Liver (tissue), 8 donors: ENCODE measurements at regions not wholly inside any gene's neighbourhood (a gene's known extent, or its start where the extent isn't known, plus 50 kb on each side); places are given as distances from the start of the nearest gene placed in this dataset.

ENCODE experiments used
- DNase-seq: peaks from one replicate; pipeline ENCODE4 v3.0.0-alpha.2; 2017; ENCODE audit warnings: low spot score
- H3K27ac ChIP-seq, 2 donors: one replicate each; pipeline ENCODE4 v1.7.0; 2013; ENCODE audit warnings: inconsistent platforms in 2 of 2, low read length in 2 of 2, control low read depth in 1 of 2, low read depth in 1 of 2, mild to moderate bottlenecking in 1 of 2
- H3K27me3 ChIP-seq, 4 donors: one replicate each; pipeline versions ENCODE4 v1.6.1 to v1.7.0; 2013; ENCODE audit warnings: low read length in 3 of 4, inconsistent platforms in 1 of 4, mild to moderate bottlenecking in 1 of 4, moderate library complexity in 1 of 4; ENCODE audit not compliant: control insufficient read depth in 4 of 4, insufficient read depth in 4 of 4
- H3K36me3 ChIP-seq, 4 donors: one replicate each; pipeline versions ENCODE4 v1.6.1 to v1.7.0; 2013; ENCODE audit warnings: low read length in 3 of 4, mild to moderate bottlenecking in 3 of 4, low read depth in 1 of 4, moderate library complexity in 1 of 4; ENCODE audit not compliant: control insufficient read depth in 4 of 4, insufficient read depth in 3 of 4
- H3K4me1 ChIP-seq, 4 donors: one replicate each; pipeline versions ENCODE4 v1.6.1 to v1.7.0; 2013; ENCODE audit warnings: low read length in 3 of 4, mild to moderate bottlenecking in 3 of 4, moderate library complexity in 1 of 4; ENCODE audit not compliant: control insufficient read depth in 4 of 4, insufficient read depth in 4 of 4
- H3K4me3 ChIP-seq, 3 donors: one replicate each; pipeline versions ENCODE4 v1.6.1 to v1.7.0; 2013; ENCODE audit warnings: low read length in 3 of 3, control low read depth in 1 of 3, low read depth in 1 of 3, mild to moderate bottlenecking in 1 of 3
- H3K9ac ChIP-seq, 2 donors: one replicate each; pipeline ENCODE4 v1.7.0; 2013; ENCODE audit warnings: low read length in 2 of 2, mild to moderate bottlenecking in 2 of 2, moderate library complexity in 2 of 2, control low read depth in 1 of 2, low read depth in 1 of 2
- H3K9me3 ChIP-seq, 4 donors: one replicate each; pipeline versions ENCODE4 v1.6.1 to v1.7.0; 2013; ENCODE audit warnings: low read length in 3 of 4; ENCODE audit not compliant: control insufficient read depth in 4 of 4
- EGR1 ChIP-seq, 2 donors: IDR thresholded peaks; 2 replicates each; pipeline ENCODE4 v1.6.1; 2016 to 2018; ENCODE audit warnings: antibody characterized with exemption in 2 of 2, low read depth in 2 of 2
- FOXA1 ChIP-seq: IDR thresholded peaks from 2 replicates; pipeline ENCODE4 v1.6.1; 2016; ENCODE audit warnings: antibody characterized with exemption
- FOXA2 ChIP-seq: IDR thresholded peaks from 2 replicates; pipeline ENCODE4 v1.6.1; 2016; ENCODE audit warnings: antibody characterized with exemption
- GABPA ChIP-seq, 2 donors: IDR thresholded peaks in 1 of 2; conservative IDR thresholded peaks in 1 of 2; 2 replicates each; pipeline ENCODE4 v1.6.1; 2016; ENCODE audit warnings: antibody characterized with exemption in 2 of 2, mild to moderate bottlenecking in 1 of 2, moderate library complexity in 1 of 2
- HNF4A ChIP-seq, 2 donors: conservative IDR thresholded peaks; 2 replicates each; pipeline ENCODE4 v1.6.1; 2016; ENCODE audit warnings: antibody characterized with exemption in 2 of 2, mild to moderate bottlenecking in 2 of 2
- HNF4G ChIP-seq: IDR thresholded peaks from 2 replicates; pipeline ENCODE4 v1.6.1; 2016; ENCODE audit warnings: antibody characterized with exemption
- JUND ChIP-seq, 2 donors: IDR thresholded peaks; 2 replicates each; pipeline ENCODE4 v1.6.1; 2016; ENCODE audit warnings: antibody characterized with exemption in 2 of 2
- NR2F2 ChIP-seq: IDR thresholded peaks from 2 replicates; pipeline ENCODE4 v1.6.1; 2016; ENCODE audit warnings: antibody characterized with exemption
- RXRA ChIP-seq, 2 donors: IDR thresholded peaks; 2 replicates each; pipeline ENCODE4 v1.6.1; 2017 to 2018; ENCODE audit warnings: antibody characterized with exemption in 2 of 2, mild to moderate bottlenecking in 1 of 2
- TAF1 ChIP-seq: conservative IDR thresholded peaks from 2 replicates; pipeline ENCODE4 v1.6.1; 2016; ENCODE audit warnings: antibody characterized with exemption, mild to moderate bottlenecking
- WGBS: extraction: QIAGEN DNeasy Blood & Tissue Kit; methylation state at CpG from one replicate; pipeline ENCODE4 v1.1.7; 2013; 5-methylcytosine and 5-hydroxymethylcytosine counted together
- TF ChIP-seq, protein P1 (sequence below): fragments of 150-350 bp; IDR thresholded peaks from 2 replicates; pipeline ENCODE4 v1.5.1; 2017; ENCODE audit warnings: improper control_type of control experiment, low read depth, low read length; ENCODE audit not compliant: missing input control
- TF ChIP-seq, protein P2 (sequence below): IDR thresholded peaks from 2 replicates; pipeline ENCODE4 v1.6.1; 2016; ENCODE audit warnings: antibody characterized with exemption
- TF ChIP-seq, protein P3 (sequence below): IDR thresholded peaks from 2 replicates; pipeline ENCODE4 v1.6.1; 2016; ENCODE audit warnings: antibody characterized with exemption
- TF ChIP-seq, protein P4 (sequence below): IDR thresholded peaks from 2 replicates; pipeline ENCODE4 v1.6.1; 2016; ENCODE audit warnings: antibody characterized with exemption, mild to moderate bottlenecking
- TF ChIP-seq, protein P5 (sequence below): IDR thresholded peaks from 2 replicates; pipeline ENCODE4 v1.6.1; 2016; ENCODE audit warnings: antibody characterized with exemption
- donor health status: healthy.
- donor health status: healthy.
- donor health status: healthy.
- donor health status: healthy.
- donor health status: healthy.

DNA sequence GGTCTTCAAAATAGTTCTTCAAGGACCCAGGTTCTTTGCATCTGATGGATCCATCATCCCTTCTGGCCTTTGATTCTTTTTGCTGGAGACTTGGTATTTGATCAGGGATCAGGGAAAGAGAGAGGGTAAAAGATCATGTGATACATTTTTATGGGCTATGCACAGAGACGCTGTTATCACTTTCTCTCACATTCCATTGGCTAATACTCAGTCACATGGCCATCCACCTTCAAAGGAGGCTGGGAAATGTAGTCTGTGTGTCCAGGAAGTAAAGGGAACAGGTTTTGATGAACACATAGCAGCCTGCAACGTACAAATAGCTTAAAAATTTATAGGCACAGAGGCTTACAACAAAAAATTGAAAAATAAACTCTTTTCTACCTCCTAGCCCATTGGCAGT lies 629.6 kb upstream of the FANCL start:
- no peak for DNase-seq
- WGBS = 58% methylated on average over 2 of the region's 2 CpGs
- Histone ChIP-seq H3K27ac (no peak overlapping the region), H3K9ac (no peak overlapping the region), H3K36me3 (no peaks in the 10 kb centered on the region), H3K27me3 (peaks cover 0 to 3% (median 0%) of the 10 kb centered on the region in 4 donors), H3K9me3 (no peaks in the 10 kb centered on the region), H3K4me1 (no peaks in the 10 kb centered on the region), H3K4me3 (no peak overlapping the region)
- TF ChIP-seq, protein P1, sequence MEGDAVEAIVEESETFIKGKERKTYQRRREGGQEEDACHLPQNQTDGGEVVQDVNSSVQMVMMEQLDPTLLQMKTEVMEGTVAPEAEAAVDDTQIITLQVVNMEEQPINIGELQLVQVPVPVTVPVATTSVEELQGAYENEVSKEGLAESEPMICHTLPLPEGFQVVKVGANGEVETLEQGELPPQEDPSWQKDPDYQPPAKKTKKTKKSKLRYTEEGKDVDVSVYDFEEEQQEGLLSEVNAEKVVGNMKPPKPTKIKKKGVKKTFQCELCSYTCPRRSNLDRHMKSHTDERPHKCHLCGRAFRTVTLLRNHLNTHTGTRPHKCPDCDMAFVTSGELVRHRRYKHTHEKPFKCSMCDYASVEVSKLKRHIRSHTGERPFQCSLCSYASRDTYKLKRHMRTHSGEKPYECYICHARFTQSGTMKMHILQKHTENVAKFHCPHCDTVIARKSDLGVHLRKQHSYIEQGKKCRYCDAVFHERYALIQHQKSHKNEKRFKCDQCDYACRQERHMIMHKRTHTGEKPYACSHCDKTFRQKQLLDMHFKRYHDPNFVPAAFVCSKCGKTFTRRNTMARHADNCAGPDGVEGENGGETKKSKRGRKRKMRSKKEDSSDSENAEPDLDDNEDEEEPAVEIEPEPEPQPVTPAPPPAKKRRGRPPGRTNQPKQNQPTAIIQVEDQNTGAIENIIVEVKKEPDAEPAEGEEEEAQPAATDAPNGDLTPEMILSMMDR = no peak
- no peak for TF ChIP-seq FOXA1
- TF ChIP-seq RXRA (IDR thresholded peaks at IDR 0.05) = no peak
- TF ChIP-seq NR2F2 = no peak
- TF ChIP-seq TAF1 = no peak
- TF ChIP-seq, protein P2, sequence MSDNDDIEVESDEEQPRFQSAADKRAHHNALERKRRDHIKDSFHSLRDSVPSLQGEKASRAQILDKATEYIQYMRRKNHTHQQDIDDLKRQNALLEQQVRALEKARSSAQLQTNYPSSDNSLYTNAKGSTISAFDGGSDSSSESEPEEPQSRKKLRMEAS = no peak
- TF ChIP-seq, protein P3, sequence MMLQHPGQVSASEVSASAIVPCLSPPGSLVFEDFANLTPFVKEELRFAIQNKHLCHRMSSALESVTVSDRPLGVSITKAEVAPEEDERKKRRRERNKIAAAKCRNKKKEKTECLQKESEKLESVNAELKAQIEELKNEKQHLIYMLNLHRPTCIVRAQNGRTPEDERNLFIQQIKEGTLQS = no peak
- no peak for TF ChIP-seq EGR1 (IDR thresholded peaks at IDR 0.05; ENCODE audit: low read depth in 2 of 2)
- TF ChIP-seq JUND (IDR thresholded peaks at IDR 0.05) = no peak
- no peak for TF ChIP-seq FOXA2
- TF ChIP-seq HNF4A (conservative IDR thresholded peaks at IDR 0.05) = no peak
- TF ChIP-seq, protein P4, sequence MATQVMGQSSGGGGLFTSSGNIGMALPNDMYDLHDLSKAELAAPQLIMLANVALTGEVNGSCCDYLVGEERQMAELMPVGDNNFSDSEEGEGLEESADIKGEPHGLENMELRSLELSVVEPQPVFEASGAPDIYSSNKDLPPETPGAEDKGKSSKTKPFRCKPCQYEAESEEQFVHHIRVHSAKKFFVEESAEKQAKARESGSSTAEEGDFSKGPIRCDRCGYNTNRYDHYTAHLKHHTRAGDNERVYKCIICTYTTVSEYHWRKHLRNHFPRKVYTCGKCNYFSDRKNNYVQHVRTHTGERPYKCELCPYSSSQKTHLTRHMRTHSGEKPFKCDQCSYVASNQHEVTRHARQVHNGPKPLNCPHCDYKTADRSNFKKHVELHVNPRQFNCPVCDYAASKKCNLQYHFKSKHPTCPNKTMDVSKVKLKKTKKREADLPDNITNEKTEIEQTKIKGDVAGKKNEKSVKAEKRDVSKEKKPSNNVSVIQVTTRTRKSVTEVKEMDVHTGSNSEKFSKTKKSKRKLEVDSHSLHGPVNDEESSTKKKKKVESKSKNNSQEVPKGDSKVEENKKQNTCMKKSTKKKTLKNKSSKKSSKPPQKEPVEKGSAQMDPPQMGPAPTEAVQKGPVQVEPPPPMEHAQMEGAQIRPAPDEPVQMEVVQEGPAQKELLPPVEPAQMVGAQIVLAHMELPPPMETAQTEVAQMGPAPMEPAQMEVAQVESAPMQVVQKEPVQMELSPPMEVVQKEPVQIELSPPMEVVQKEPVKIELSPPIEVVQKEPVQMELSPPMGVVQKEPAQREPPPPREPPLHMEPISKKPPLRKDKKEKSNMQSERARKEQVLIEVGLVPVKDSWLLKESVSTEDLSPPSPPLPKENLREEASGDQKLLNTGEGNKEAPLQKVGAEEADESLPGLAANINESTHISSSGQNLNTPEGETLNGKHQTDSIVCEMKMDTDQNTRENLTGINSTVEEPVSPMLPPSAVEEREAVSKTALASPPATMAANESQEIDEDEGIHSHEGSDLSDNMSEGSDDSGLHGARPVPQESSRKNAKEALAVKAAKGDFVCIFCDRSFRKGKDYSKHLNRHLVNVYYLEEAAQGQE = no peak

DNA sequence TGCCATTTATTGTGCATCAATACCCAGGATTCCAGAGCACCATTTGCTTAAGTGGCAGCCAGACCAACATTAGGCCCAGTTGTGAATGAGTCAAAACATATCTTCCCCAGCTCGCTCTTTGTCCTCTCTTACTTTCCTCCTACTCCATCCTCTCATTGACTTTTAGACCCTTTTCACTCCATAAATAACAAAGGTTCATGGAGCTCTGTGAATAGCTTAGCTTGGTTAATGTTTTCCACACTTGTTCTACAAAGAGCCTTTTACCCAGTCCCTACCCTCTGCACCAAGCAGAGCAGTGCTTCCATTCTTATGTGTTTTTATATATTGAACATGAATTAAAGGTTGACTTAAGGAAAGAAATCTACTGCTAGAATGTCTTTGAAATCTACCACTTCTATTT lies 625.8 kb upstream of the FANCL start:
- 69% methylated on average over 1 of the region's 1 CpG for WGBS
- Histone ChIP-seq H3K27ac (no peak overlapping the region), H3K4me3 (no peak overlapping the region), H3K36me3 (no peaks in the 10 kb centered on the region), H3K9ac (no peak overlapping the region), H3K27me3 (peaks cover 0 to 3% (median 0%) of the 10 kb centered on the region in 4 donors), H3K9me3 (no peaks in the 10 kb centered on the region), H3K4me1 (no peaks in the 10 kb centered on the region)
- DNase-seq = no peak
- TF ChIP-seq JUND (IDR thresholded peaks at IDR 0.05) (no peak), HNF4A (conservative IDR thresholded peaks at IDR 0.05) (no peak), FOXA2 (no peak), EGR1 (IDR thresholded peaks at IDR 0.05; ENCODE audit: low read depth in 2 of 2) (no peak), HNF4G (no peak), GABPA (IDR thresholded peaks at IDR 0.05 in 1 of 2, conservative IDR thresholded peaks at IDR 0.05 in 1 of 2) (no peak), TAF1 (no peak), FOXA1 (no peak)
- TF ChIP-seq, protein P5, sequence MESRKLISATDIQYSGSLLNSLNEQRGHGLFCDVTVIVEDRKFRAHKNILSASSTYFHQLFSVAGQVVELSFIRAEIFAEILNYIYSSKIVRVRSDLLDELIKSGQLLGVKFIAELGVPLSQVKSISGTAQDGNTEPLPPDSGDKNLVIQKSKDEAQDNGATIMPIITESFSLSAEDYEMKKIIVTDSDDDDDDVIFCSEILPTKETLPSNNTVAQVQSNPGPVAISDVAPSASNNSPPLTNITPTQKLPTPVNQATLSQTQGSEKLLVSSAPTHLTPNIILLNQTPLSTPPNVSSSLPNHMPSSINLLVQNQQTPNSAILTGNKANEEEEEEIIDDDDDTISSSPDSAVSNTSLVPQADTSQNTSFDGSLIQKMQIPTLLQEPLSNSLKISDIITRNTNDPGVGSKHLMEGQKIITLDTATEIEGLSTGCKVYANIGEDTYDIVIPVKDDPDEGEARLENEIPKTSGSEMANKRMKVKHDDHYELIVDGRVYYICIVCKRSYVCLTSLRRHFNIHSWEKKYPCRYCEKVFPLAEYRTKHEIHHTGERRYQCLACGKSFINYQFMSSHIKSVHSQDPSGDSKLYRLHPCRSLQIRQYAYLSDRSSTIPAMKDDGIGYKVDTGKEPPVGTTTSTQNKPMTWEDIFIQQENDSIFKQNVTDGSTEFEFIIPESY = no peak
- TF ChIP-seq, protein P1 = no peak
- TF ChIP-seq, protein P4 = no peak
